Endodermal cell (in vitro differentiated cells): ENCODE measurements at regions not wholly inside any gene's neighbourhood (a gene's known extent, or its start where the extent isn't known, plus 50 kb on each side); places are given as distances from the start of the nearest gene placed in this dataset.
A peak's percentile ranks its signal among the peaks of the same experiment; 100 is the strongest.

ENCODE experiments used
- DNase-seq: peaks from one replicate; pipeline ENCODE4 v3.0.0-alpha.2; 2017
- H3K27ac ChIP-seq: 2 replicates; pipeline ENCODE4 v1.5.1; 2013; ENCODE audit warnings: mild to moderate bottlenecking, low read depth, low read length, moderate library complexity
- H3K27me3 ChIP-seq: 2 replicates; pipeline ENCODE4 v1.6.1; 2013; ENCODE audit warnings: mild to moderate bottlenecking, low read length, moderate library complexity; ENCODE audit not compliant: insufficient read depth, control insufficient read depth, poor library complexity, severe bottlenecking
- H3K36me3 ChIP-seq: 2 replicates; pipeline ENCODE4 v1.7.0; 2013; ENCODE audit warnings: mild to moderate bottlenecking, low read length, moderate library complexity; ENCODE audit not compliant: control insufficient read depth, insufficient read depth
- H3K4me1 ChIP-seq: one replicate; pipeline ENCODE4 v1.7.0; 2013; ENCODE audit warnings: low read length; ENCODE audit not compliant: control insufficient read depth, insufficient read depth
- H3K4me3 ChIP-seq: 2 replicates; pipeline ENCODE4 v1.5.1; 2013; ENCODE audit warnings: mild to moderate bottlenecking, low read length, moderate library complexity
- H3K9ac ChIP-seq: 2 replicates; pipeline ENCODE4 v1.6.1; 2013; ENCODE audit warnings: mild to moderate bottlenecking, low read length, moderate library complexity; ENCODE audit not compliant: poor library complexity, severe bottlenecking; ENCODE audit errors: extremely low read depth
- H3K9me3 ChIP-seq: 2 replicates; pipeline ENCODE4 v1.6.1; 2013; ENCODE audit warnings: mild to moderate bottlenecking, low read length, moderate library complexity; ENCODE audit not compliant: control insufficient read depth
- H3K27ac Mint-ChIP-seq: 2 replicates; pipeline ENCODE4 v1.8.0; 2020; ENCODE audit warnings: mixed read lengths
- H3K27me3 Mint-ChIP-seq: 2 replicates; pipeline ENCODE4 v1.8.0; 2021; ENCODE audit warnings: mild to moderate bottlenecking, mixed read lengths; ENCODE audit not compliant: insufficient read depth
- H3K36me3 Mint-ChIP-seq: 2 replicates; pipeline ENCODE4 v1.8.0; 2020; ENCODE audit warnings: low read depth, mixed read lengths
- H3K4me1 Mint-ChIP-seq: 2 replicates; pipeline ENCODE4 v1.8.0; 2020; ENCODE audit warnings: mixed read lengths
- H3K4me3 Mint-ChIP-seq: 2 replicates; pipeline ENCODE4 v1.8.0; 2020; ENCODE audit warnings: mild to moderate bottlenecking, moderate library complexity, mixed read lengths
- H3K9me3 Mint-ChIP-seq: 2 replicates; pipeline ENCODE4 v1.8.0; 2020; ENCODE audit warnings: mild to moderate bottlenecking, mixed read lengths
- WGBS, 2 experiments: methylation state at CpG; one replicate each; pipeline versions ENCODE4 v1.1.5 to v1.1.7; 2013; ENCODE audit warnings: missing lambda C conversion rate in 2 of 2, mixed read lengths in 1 of 2; ENCODE audit not compliant: insufficient coverage in 1 of 2, insufficient read length in 1 of 2; 5-methylcytosine and 5-hydroxymethylcytosine counted together
- TF ChIP-seq, protein P1 (sequence below): fragments of 200-600 bp; sonication (generic); conservative IDR thresholded peaks from 2 replicates; pipeline ENCODE4 v1.5.0; 2021; ENCODE audit warnings: antibody characterized with exemption, mild to moderate bottlenecking

- H3K27ac Mint-ChIP-seq: no peak overlapping the region
- Histone ChIP-seq H3K27ac (no peak overlapping the region), H3K27me3 (no peaks in the 10 kb centered on the region), H3K36me3 (no peaks in the 10 kb centered on the region), H3K9me3 (no peaks in the 10 kb centered on the region), H3K9ac (no peak overlapping the region), H3K4me1 (no peaks in the 10 kb centered on the region), H3K4me3 (no peak overlapping the region)
- TF ChIP-seq, protein P1, sequence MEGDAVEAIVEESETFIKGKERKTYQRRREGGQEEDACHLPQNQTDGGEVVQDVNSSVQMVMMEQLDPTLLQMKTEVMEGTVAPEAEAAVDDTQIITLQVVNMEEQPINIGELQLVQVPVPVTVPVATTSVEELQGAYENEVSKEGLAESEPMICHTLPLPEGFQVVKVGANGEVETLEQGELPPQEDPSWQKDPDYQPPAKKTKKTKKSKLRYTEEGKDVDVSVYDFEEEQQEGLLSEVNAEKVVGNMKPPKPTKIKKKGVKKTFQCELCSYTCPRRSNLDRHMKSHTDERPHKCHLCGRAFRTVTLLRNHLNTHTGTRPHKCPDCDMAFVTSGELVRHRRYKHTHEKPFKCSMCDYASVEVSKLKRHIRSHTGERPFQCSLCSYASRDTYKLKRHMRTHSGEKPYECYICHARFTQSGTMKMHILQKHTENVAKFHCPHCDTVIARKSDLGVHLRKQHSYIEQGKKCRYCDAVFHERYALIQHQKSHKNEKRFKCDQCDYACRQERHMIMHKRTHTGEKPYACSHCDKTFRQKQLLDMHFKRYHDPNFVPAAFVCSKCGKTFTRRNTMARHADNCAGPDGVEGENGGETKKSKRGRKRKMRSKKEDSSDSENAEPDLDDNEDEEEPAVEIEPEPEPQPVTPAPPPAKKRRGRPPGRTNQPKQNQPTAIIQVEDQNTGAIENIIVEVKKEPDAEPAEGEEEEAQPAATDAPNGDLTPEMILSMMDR: no peak
- WGBS, 2 experiments: 87% methylated on average over 7 of the region's 7 CpGs; no CpG with 5 or more reads in 1 of the 2 experiments
- no peaks in the 10 kb centered on the region for H3K27me3 Mint-ChIP-seq
- H3K4me3 Mint-ChIP-seq: no peak overlapping the region
- H3K36me3 Mint-ChIP-seq: no peaks in the 10 kb centered on the region
- no peaks in the 10 kb centered on the region for H3K4me1 Mint-ChIP-seq
- H3K9me3 Mint-ChIP-seq: no peaks in the 10 kb centered on the region
- DNase-seq: peak; percentile 26
Measured at GRCh38 chr10:47053081-47053798, 142.0 kb downstream of the PTPN20 start.

DNA sequence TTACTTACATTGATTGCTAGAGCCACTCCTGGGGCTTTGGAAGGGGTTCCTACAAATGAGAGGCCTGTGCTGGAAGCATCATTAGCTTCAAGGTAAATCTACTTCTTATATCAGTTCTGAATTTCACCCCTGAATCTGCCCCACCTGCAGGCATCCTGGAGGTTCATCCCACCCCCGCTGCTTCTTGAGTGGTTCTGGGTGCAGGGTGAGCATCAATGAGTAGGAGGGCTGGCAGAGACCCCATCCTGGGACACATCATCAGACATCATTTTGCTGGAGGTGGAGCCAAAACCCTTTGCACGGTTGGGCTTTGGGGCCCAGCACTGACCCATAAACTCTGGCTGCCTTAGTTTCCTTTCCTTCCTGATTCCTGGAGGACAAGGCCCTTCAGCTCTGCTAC lies 143.7 kb downstream of the PTPN20 start:
- Histone ChIP-seq H3K27me3 (no peaks in the 10 kb centered on the region), H3K9ac (no peak overlapping the region), H3K4me1 (no peaks in the 10 kb centered on the region), H3K36me3 (no peaks in the 10 kb centered on the region), H3K9me3 (no peaks in the 10 kb centered on the region), H3K4me3 (no peak overlapping the region), H3K27ac (no peak overlapping the region)
- TF ChIP-seq, protein P1: no peak
- no peak overlapping the region for H3K4me3 Mint-ChIP-seq
- no peaks in the 10 kb centered on the region for H3K36me3 Mint-ChIP-seq
- H3K27me3 Mint-ChIP-seq: peaks cover 5% of the 10 kb centered on the region
- 90 to 91% methylated on average over 1 to 2 of the region's 2 CpGs for WGBS, 2 experiments
- H3K27ac Mint-ChIP-seq: no peak overlapping the region
- DNase-seq: peak; percentile 1
- H3K4me1 Mint-ChIP-seq: no peaks in the 10 kb centered on the region
- H3K9me3 Mint-ChIP-seq: no peaks in the 10 kb centered on the region

DNA sequence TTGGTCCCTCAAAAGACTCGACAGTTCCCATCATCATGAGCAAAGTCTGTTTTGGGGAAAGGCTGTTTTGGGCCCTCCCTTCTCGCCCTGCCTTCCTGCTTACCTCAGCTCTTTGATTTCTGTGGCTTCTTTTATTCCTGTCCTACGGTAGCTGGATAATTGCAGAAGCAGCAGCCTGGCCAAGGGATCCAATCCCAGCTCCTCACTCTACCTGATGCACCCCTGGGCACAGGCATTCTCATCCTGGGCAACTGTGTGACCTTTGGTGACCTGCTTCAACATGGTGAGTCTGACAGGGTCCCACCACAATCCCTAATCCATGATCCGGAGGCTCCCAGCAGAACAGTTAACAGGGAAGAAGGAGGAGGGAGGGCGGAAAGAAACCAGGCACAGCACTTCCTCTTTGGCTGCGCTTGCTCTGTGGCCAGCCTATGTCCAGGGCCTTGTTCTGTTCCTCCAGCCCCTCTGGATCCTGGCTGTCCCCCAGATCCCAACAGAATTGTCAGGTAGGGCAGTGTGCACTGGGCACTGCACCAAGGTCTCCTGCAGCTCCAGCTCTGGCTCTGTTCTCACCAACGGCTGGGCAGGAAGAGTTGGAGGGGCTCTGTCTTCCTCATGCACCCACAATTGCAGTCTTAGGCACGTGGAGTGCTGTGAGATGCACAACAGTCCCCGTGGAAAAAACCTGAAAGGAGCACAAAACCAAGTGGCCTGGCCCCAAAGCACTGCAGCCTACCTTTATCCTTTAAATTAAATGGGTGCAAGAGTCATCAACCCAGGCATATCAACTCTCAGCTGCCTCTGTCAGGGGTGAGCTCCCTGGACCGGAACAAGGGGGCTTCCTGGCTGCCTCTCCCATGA lies 144.4 kb downstream of the PTPN20 start:
- Histone ChIP-seq H3K4me1 (no peaks in the 10 kb centered on the region), H3K9me3 (no peaks in the 10 kb centered on the region), H3K4me3 (no peak overlapping the region), H3K27ac (no peak overlapping the region), H3K27me3 (peaks cover 2% of the 10 kb centered on the region), H3K9ac (no peak overlapping the region), H3K36me3 (no peaks in the 10 kb centered on the region)
- no peaks in the 10 kb centered on the region for H3K36me3 Mint-ChIP-seq
- H3K27me3 Mint-ChIP-seq: peaks cover 11% of the 10 kb centered on the region
- DNase-seq: peak; percentile 35
- 90 to 92% methylated on average over 6 to 10 of the region's 10 CpGs for WGBS, 2 experiments
- no peaks in the 10 kb centered on the region for H3K4me1 Mint-ChIP-seq
- no peaks in the 10 kb centered on the region for H3K9me3 Mint-ChIP-seq
- peak overlapping the region; percentile 14 for H3K27ac Mint-ChIP-seq
- TF ChIP-seq, protein P1: no peak
- no peak overlapping the region for H3K4me3 Mint-ChIP-seq
